OCI-LY1 (cell line): ENCODE measurements at regions not wholly inside any gene's neighbourhood (a gene's known extent, or its start where the extent isn't known, plus 50 kb on each side); places are given as distances from the start of the nearest gene placed in this dataset.

Experiments
- EZH2 ChIP-seq: fragments of 200-600 bp; sonication (generic), shearing (Covaris generic); IDR thresholded peaks from 2 replicates; pipeline ENCODE4 v1.8.0; 2017; ENCODE audit warnings: borderline replicate concordance, mixed run types, mild to moderate bottlenecking, antibody characterized with exemption, low read length, moderate library complexity, mixed read lengths
- TF ChIP-seq, protein P1 (sequence below): fragments of 200-600 bp; sonication (generic), shearing (Covaris generic); IDR thresholded peaks from 2 replicates; pipeline ENCODE4 v1.5.1; 2017; ENCODE audit warnings: mild to moderate bottlenecking, antibody characterized with exemption, low read length, moderate library complexity, mixed read lengths

- TF ChIP-seq, protein P1, sequence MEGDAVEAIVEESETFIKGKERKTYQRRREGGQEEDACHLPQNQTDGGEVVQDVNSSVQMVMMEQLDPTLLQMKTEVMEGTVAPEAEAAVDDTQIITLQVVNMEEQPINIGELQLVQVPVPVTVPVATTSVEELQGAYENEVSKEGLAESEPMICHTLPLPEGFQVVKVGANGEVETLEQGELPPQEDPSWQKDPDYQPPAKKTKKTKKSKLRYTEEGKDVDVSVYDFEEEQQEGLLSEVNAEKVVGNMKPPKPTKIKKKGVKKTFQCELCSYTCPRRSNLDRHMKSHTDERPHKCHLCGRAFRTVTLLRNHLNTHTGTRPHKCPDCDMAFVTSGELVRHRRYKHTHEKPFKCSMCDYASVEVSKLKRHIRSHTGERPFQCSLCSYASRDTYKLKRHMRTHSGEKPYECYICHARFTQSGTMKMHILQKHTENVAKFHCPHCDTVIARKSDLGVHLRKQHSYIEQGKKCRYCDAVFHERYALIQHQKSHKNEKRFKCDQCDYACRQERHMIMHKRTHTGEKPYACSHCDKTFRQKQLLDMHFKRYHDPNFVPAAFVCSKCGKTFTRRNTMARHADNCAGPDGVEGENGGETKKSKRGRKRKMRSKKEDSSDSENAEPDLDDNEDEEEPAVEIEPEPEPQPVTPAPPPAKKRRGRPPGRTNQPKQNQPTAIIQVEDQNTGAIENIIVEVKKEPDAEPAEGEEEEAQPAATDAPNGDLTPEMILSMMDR: no peak
- no peak for TF ChIP-seq EZH2
Measured at GRCh38 chr1:30537279-30537678, 186.1 kb downstream of the MATN1 start.
